Smooth muscle cell (in vitro differentiated cells): ENCODE measurements at regions not wholly inside any gene's neighbourhood (a gene's known extent, or its start where the extent isn't known, plus 50 kb on each side); places are given as distances from the start of the nearest gene placed in this dataset.

Source experiments
- DNase-seq: peaks from one replicate; lab custom pipeline; 2025; ENCODE audit not compliant: unreplicated experiment; lab: John Stamatoyannopoulos, UW
- H2AFZ ChIP-seq: fragments of 200-600 bp; sonication (generic); 2 replicates; pipeline ENCODE4 v1.6.0; 2016; ENCODE audit warnings: antibody characterized with exemption, low read depth, mild to moderate bottlenecking
- H3F3A ChIP-seq: fragments of 200-600 bp; sonication (generic); 2 replicates; pipeline ENCODE4 v1.6.0; 2017; ENCODE audit warnings: antibody characterized with exemption, low read depth
- H3K27ac ChIP-seq: fragments of 200-600 bp; sonication (generic); 2 replicates; pipeline ENCODE4 v1.5.1; 2016; ENCODE audit warnings: low read depth, mild to moderate bottlenecking
- H3K27me3 ChIP-seq: fragments of 200-600 bp; sonication (generic); 2 replicates; pipeline ENCODE4 v1.6.1; 2016; ENCODE audit warnings: low read depth, mild to moderate bottlenecking
- H3K36me3 ChIP-seq: fragments of 200-600 bp; sonication (generic); 2 replicates; pipeline ENCODE4 v1.5.1; 2016; ENCODE audit warnings: low read depth
- H3K4me1 ChIP-seq: fragments of 200-600 bp; sonication (generic); 2 replicates; pipeline ENCODE4 v1.5.1; 2016; ENCODE audit warnings: low read depth
- H3K4me2 ChIP-seq: fragments of 200-600 bp; sonication (generic); 2 replicates; pipeline ENCODE4 v1.6.0; 2016; ENCODE audit warnings: mild to moderate bottlenecking
- H3K4me3 ChIP-seq: fragments of 200-600 bp; sonication (generic); 2 replicates; pipeline ENCODE4 v1.5.1; 2016; ENCODE audit warnings: mild to moderate bottlenecking
- H3K79me2 ChIP-seq: fragments of 200-600 bp; sonication (generic); 2 replicates; pipeline ENCODE4 v1.6.0; 2016; ENCODE audit warnings: low read depth, mild to moderate bottlenecking
- H3K9ac ChIP-seq: fragments of 200-600 bp; sonication (generic); 2 replicates; pipeline ENCODE4 v1.6.0; 2016; ENCODE audit warnings: low read depth
- H3K9me3 ChIP-seq: fragments of 200-600 bp; sonication (generic); replicated peaks from 2 replicates; pipeline ENCODE4 v1.5.1; 2016; ENCODE audit warnings: low read depth
- H4K20me1 ChIP-seq: fragments of 200-600 bp; sonication (generic); 2 replicates; pipeline ENCODE4 v1.6.0; 2016; ENCODE audit warnings: low read depth
- CTCF ChIP-seq: fragments of 200-600 bp; sonication (generic); IDR thresholded peaks from 2 replicates; pipeline ENCODE4 v1.5.1; 2017; ENCODE audit warnings: borderline replicate concordance, mild to moderate bottlenecking, antibody characterized with exemption; ENCODE audit not compliant: insufficient read depth, poor library complexity, severe bottlenecking
- WGBS: methylation state at CpG from one replicate; pipeline ENCODE4 v1.1.7; 2016; ENCODE audit warnings: low lambda C conversion rate; 5-methylcytosine and 5-hydroxymethylcytosine counted together

- H3K4me2 ChIP-seq: no peak overlapping the region
- H3K27ac ChIP-seq: no peak overlapping the region
- H4K20me1 ChIP-seq: no peaks in the 10 kb centered on the region
- WGBS: 81% methylated on average over 2 of the region's 2 CpGs
- H3K4me3 ChIP-seq: no peak overlapping the region
- no peak overlapping the region for H2AFZ ChIP-seq
- no peaks in the 10 kb centered on the region for H3K36me3 ChIP-seq
- no peak overlapping the region for H3K9ac ChIP-seq
- H3K4me1 ChIP-seq: no peaks in the 10 kb centered on the region
- no peak for TF ChIP-seq CTCF
- no peaks in the 10 kb centered on the region for H3K79me2 ChIP-seq
- DNase-seq: no peak
- H3F3A ChIP-seq: no peaks in the 10 kb centered on the region
- H3K27me3 ChIP-seq: no peaks in the 10 kb centered on the region
- H3K9me3 ChIP-seq: no peaks in the 10 kb centered on the region
Observed at GRCh38 chr15:53395871-53396270, 363.6 kb downstream of the WDR72 start.

- no peaks in the 10 kb centered on the region for H3F3A ChIP-seq
- no peaks in the 10 kb centered on the region for H3K36me3 ChIP-seq
- H3K4me1 ChIP-seq: no peaks in the 10 kb centered on the region
- H3K4me2 ChIP-seq: no peak overlapping the region
- no peak overlapping the region for H3K27ac ChIP-seq
- no peak overlapping the region for H3K9ac ChIP-seq
- H4K20me1 ChIP-seq: no peaks in the 10 kb centered on the region
- H3K27me3 ChIP-seq: no peaks in the 10 kb centered on the region
- no peak overlapping the region for H2AFZ ChIP-seq
- no peaks in the 10 kb centered on the region for H3K79me2 ChIP-seq
- no peak overlapping the region for H3K4me3 ChIP-seq
- H3K9me3 ChIP-seq: no peaks in the 10 kb centered on the region
- WGBS: 94% methylated on average over 1 of the region's 1 CpG
- no peak for TF ChIP-seq CTCF
- no peak for DNase-seq
Observed at GRCh38 chr15:53390549-53390948, 368.9 kb downstream of the WDR72 start.

- H3K4me3 ChIP-seq: no peak overlapping the region
- H3K9me3 ChIP-seq: no peaks in the 10 kb centered on the region
- TF ChIP-seq CTCF: no peak
- H2AFZ ChIP-seq: no peak overlapping the region
- H4K20me1 ChIP-seq: no peaks in the 10 kb centered on the region
- H3K4me2 ChIP-seq: no peak overlapping the region
- no peaks in the 10 kb centered on the region for H3K27me3 ChIP-seq
- no peaks in the 10 kb centered on the region for H3K36me3 ChIP-seq
- H3K79me2 ChIP-seq: no peaks in the 10 kb centered on the region
- no peak for DNase-seq
- 89% methylated on average over 15 of the region's 15 CpGs for WGBS
- H3F3A ChIP-seq: no peaks in the 10 kb centered on the region
- H3K4me1 ChIP-seq: no peaks in the 10 kb centered on the region
- H3K9ac ChIP-seq: no peak overlapping the region
- no peak overlapping the region for H3K27ac ChIP-seq
Observed at GRCh38 chr15:53389271-53390037, 370.0 kb downstream of the WDR72 start.

GRCh38 chr15:53384417-53384816, 375.0 kb downstream of the WDR72 start:
- H3F3A ChIP-seq: no peaks in the 10 kb centered on the region
- no peaks in the 10 kb centered on the region for H3K4me1 ChIP-seq
- 62% methylated on average over 3 of the region's 3 CpGs for WGBS
- H3K9ac ChIP-seq: no peak overlapping the region
- no peaks in the 10 kb centered on the region for H3K9me3 ChIP-seq
- no peaks in the 10 kb centered on the region for H4K20me1 ChIP-seq
- no peak for DNase-seq
- H3K4me2 ChIP-seq: no peak overlapping the region
- no peak overlapping the region for H3K27ac ChIP-seq
- H3K27me3 ChIP-seq: no peaks in the 10 kb centered on the region
- no peaks in the 10 kb centered on the region for H3K79me2 ChIP-seq
- no peak for TF ChIP-seq CTCF
- H2AFZ ChIP-seq: no peak overlapping the region
- H3K36me3 ChIP-seq: no peaks in the 10 kb centered on the region
- H3K4me3 ChIP-seq: no peak overlapping the region
